NT2/D1 (cell line): ENCODE measurements at regions not wholly inside any gene's neighbourhood (a gene's known extent, or its start where the extent isn't known, plus 50 kb on each side); places are given as distances from the start of the nearest gene placed in this dataset.

ENCODE experiments used
- SUZ12 ChIP-seq: IDR thresholded peaks from 2 replicates; pipeline ENCODE4 v1.6.1; 2011; ENCODE audit not compliant: insufficient read length, insufficient read depth; ENCODE audit errors: extremely low read depth
- YY1 ChIP-seq: IDR thresholded peaks from 2 replicates; pipeline ENCODE4 v1.6.1; 2011; ENCODE audit not compliant: insufficient read length, insufficient read depth

DNA sequence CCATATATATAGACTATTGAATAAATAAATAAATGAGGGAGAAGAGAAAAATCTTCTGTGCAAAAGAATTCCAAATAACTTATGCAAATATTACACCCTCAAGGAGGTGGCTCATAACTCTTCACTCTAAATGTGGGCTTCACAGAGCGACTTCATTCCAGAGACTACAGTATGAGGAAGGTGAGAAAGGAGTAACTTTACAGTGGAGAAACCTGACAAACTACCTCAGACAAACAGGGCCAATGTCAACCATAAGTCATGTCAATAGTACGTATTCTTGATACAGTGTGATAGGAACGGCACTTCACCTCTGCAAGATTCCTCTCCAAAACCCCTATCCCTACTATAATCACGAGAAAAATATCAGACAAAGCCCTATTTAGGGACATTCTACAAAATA is 158.4 kb upstream of the NAMPT start:
- TF ChIP-seq YY1 = no peak
- TF ChIP-seq SUZ12 = no peak
